ENCODE measurements at regions not wholly inside any gene's neighbourhood (a gene's known extent, or its start where the extent isn't known, plus 50 kb on each side); places are given as distances from the start of the nearest gene placed in this dataset.

- TF ChIP-seq, protein P1, sequence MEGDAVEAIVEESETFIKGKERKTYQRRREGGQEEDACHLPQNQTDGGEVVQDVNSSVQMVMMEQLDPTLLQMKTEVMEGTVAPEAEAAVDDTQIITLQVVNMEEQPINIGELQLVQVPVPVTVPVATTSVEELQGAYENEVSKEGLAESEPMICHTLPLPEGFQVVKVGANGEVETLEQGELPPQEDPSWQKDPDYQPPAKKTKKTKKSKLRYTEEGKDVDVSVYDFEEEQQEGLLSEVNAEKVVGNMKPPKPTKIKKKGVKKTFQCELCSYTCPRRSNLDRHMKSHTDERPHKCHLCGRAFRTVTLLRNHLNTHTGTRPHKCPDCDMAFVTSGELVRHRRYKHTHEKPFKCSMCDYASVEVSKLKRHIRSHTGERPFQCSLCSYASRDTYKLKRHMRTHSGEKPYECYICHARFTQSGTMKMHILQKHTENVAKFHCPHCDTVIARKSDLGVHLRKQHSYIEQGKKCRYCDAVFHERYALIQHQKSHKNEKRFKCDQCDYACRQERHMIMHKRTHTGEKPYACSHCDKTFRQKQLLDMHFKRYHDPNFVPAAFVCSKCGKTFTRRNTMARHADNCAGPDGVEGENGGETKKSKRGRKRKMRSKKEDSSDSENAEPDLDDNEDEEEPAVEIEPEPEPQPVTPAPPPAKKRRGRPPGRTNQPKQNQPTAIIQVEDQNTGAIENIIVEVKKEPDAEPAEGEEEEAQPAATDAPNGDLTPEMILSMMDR (conservative IDR thresholded peaks at IDR 0.05; ENCODE audit: low read depth, low read length): no peak
- no peak for TF ChIP-seq POLR2A (IDR thresholded peaks at IDR 0.05; ENCODE audit: low read depth, low read length)
- no peak for TF ChIP-seq ELK1 (IDR thresholded peaks at IDR 0.05; ENCODE audit: borderline replicate concordance, low read depth, low read length)
- TF ChIP-seq, protein P2, sequence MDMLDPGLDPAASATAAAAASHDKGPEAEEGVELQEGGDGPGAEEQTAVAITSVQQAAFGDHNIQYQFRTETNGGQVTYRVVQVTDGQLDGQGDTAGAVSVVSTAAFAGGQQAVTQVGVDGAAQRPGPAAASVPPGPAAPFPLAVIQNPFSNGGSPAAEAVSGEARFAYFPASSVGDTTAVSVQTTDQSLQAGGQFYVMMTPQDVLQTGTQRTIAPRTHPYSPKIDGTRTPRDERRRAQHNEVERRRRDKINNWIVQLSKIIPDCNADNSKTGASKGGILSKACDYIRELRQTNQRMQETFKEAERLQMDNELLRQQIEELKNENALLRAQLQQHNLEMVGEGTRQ (IDR thresholded peaks at IDR 0.05; ENCODE audit: low read depth, low read length): no peak
- TF ChIP-seq RAD21 (IDR thresholded peaks at IDR 0.05; ENCODE audit: low read length): no peak
- TF ChIP-seq SMC3 (IDR thresholded peaks at IDR 0.05; ENCODE audit: low read depth, low read length): no peak
- no peak for TF ChIP-seq NFE2L2 (IDR thresholded peaks at IDR 0.05; ENCODE audit: low read depth, low read length)
- TF ChIP-seq RCOR1 (IDR thresholded peaks at IDR 0.05; ENCODE audit: insufficient replicate concordance, low read length): no peak
- no peak for TF ChIP-seq CHD1 (IDR thresholded peaks at IDR 0.05; ENCODE audit: low read depth, low read length)
- TF ChIP-seq MXI1 (IDR thresholded peaks at IDR 0.05; ENCODE audit: borderline replicate concordance, low read depth, low read length): no peak
- no peak for TF ChIP-seq RFX5 (IDR thresholded peaks at IDR 0.05; ENCODE audit: low read depth, low read length)
These were observed 73.1 kb upstream of the SLC6A6 start for GRCh38 chr3:14329116-14329830.
